ENCODE measurements at regions not wholly inside any gene's neighbourhood (a gene's known extent, or its start where the extent isn't known, plus 50 kb on each side); places are given as distances from the start of the nearest gene placed in this dataset.

DNA sequence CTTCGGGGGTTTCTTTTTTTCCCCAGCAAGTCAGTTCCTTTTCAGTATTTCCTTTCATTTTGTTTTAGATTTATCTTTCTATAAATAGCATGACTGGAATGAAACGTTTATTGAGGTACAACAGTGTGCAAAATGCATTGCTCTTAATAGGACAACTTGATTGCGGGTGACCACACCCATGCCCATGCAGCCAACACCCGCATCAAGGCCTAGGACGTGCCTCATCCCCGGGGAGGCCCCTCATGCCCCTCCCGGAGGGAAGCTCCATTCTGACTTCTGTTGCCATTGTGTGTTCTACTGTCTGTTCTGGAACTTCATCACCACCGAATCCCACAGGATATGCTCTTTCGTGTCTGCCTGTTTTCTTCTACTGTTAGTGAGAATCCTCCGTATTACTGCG, 82.2 kb downstream of the RPS6KA4 start:
- H3K27ac ChIP-seq: no peak overlapping the region

DNA sequence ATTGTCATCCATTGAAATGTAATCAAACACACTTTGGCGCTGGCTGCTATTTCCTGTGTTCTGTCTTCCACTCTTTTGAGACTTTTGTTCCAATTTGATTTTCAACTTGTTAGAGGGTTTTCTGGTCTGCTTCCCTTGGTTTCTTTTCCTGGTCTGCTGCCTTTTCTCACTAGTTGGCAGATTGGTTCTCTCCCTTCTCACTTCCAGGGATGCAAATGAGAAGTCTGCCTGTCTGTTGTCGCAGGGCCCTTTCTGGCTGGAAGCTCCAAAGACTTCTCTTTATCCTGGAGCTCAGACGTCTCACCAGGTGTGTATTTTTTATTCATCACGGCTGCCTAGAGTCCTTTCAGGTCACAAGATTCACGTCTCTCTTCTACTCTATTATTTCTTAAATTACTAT, 84.0 kb downstream of the RPS6KA4 start:
- TF ChIP-seq ZFX (IDR thresholded peaks at IDR 0.05) (no peak), CTCF (conservative IDR thresholded peaks at IDR 0.05) (no peak)
- no peak overlapping the region for H3K27ac ChIP-seq

More for the DNA sequence above, 82.2 kb downstream of the RPS6KA4 start:
- TF ChIP-seq CTCF (conservative IDR thresholded peaks at IDR 0.05) (no peak), ZFX (IDR thresholded peaks at IDR 0.05) (no peak)

- H3K27ac ChIP-seq: no peak overlapping the region
- no peak for TF ChIP-seq CTCF (conservative IDR thresholded peaks at IDR 0.05)
- TF ChIP-seq ZFX (IDR thresholded peaks at IDR 0.05): no peak
Measured at GRCh38 chr11:64444838-64445441, 86.0 kb downstream of the RPS6KA4 start.

DNA sequence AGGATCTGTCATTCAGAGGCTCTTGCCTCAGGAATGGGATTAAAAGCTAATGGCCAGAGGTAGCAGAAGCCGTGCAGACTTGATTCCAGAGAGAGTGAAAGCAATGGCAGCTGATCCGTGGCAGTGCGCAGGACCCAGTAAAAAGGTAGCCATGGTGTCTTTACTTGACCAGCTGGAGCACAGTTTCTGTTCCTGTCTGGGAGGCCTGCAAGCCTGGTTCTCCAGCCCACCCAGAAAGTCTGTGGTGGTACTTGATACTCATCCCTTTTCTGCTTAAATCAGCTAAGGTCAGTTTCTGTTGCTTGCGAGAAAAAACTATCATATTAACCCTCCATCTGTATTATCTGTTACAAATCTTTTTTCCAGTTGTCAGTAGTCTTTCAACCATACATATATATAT, 86.7 kb downstream of the RPS6KA4 start:
- no peak overlapping the region for H3K27ac ChIP-seq
- TF ChIP-seq CTCF (conservative IDR thresholded peaks at IDR 0.05) (no peak), ZFX (IDR thresholded peaks at IDR 0.05) (no peak)

DNA sequence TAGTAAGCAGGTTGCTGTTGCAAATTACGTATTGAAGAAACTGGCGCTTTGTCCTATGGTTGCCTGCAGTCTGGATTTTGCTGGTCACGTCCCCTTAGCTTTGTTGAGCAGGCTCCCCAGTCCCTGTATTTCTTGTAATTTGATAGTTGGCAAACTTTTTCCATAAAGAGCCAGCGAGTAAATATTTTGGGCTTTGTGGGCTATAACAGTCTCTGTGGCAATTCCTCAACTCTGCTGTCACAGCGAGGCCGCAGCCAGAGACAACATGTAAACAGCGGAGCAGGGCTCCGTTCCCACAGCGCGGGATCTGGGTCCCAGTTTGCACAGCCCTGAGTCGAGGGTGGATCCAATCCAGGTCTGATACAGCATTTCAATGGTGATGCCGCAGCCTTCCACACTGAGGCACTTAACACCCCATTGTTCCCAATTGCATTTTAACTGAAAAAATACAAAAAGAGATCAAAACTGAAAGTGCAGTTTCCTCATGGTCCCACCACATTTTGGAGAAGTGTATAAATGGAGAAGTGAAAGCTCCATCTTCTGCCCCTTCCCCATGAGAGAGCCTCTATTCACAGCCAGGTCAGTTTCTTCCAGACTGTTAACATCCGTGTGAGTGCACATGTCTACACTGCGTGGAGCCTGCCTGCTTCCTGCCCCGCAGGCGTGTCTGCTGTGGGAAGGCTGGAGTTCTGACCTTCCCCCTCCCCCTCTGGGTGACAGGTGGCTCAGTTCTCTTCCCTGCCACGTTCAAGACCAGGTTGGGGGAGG, 89.1 kb downstream of the RPS6KA4 start:
- peak overlapping the region; percentile 54 for H3K27ac ChIP-seq
- TF ChIP-seq ZFX (IDR thresholded peaks at IDR 0.05) (no peak), CTCF (conservative IDR thresholded peaks at IDR 0.05) (no peak)

DNA sequence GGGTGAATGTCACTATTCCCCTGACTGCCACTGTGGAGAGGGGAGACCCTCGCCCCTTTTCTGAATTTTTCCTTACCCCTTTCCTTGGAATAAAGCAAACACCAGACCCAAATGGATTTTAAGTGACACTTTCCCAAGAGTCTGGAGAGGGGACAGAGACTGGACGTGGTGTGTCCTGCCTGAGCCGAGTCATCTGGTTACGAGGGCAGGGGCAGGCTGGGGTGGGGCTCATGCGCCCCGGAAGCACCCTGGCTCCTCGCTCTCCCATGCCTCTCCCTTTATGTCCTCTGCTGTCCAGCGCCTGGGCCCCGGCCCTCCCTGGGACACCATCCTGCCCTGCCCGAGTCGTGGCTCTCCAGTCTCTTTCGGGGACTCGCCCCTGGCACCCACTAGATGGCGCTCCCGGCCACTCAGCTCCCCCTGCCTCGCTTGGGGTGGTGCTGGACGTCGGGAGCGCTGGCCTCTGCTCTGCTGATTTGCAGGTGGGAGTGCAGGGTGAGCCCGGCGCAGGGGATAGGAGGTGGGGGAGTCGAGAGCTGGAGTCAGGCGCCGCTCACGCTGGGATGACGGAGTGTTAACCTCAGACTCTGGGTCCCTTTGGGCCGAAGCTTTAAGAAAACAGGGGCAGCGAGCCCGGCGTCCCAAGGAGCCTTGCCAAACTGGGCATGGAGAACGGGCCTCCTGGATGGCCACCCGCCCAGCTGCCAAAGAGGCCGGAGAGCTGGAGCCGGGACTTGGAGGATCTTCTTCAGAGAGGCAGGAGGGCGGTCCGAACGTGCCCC, 89.8 kb downstream of the RPS6KA4 start:
- peak overlapping the region; percentile 54 for H3K27ac ChIP-seq
- TF ChIP-seq ZFX (IDR thresholded peaks at IDR 0.05): no peak
- peak; percentile 94 for TF ChIP-seq CTCF (conservative IDR thresholded peaks at IDR 0.05)
